COLO829 (cell line): ENCODE measurements at regions not wholly inside any gene's neighbourhood (a gene's known extent, or its start where the extent isn't known, plus 50 kb on each side); places are given as distances from the start of the nearest gene placed in this dataset.

Experiments
- DNase-seq: peaks from one replicate; pipeline ENCODE4 v3.0.0; 2012; ENCODE audit warnings: low spot score

DNA sequence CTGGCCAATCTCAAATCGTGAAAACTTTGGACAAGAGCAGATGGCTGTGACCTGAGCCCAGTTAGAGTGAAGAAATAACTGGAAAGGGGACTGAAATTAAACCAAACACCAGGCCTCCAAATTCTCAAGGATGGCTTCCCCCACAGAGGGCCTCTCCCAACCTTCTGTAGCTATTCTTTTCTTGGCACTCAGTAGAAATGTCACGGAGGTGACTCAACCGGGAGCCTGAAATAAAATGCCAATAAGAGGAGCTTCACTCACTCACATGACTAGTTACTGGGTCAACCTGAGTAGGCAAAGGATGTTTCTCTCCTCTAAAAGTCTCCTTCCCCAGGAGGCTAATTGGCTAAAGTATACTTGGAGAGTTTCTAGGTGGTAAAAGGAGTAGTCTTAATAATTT is 230.7 kb downstream of the MAF start:
- no peak for DNase-seq

DNA sequence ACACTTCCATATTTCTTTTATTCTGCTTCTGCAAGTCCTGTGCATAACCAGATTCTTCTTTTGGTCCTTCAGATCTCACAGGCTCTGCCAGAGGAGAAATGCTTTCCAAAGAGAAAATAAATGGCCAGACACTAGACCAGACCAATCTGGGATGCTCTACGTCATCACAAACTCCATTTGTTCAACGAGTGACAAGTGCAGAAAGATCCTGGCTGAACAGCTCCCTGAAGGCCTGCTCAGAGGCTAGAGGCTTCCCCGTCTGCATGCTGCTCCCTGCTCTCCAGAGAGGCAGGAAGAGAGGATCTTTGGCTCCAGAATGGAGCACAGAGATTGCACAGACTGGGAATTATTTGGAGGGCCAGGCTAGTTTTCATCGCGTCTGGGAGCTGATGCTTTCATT is 232.7 kb downstream of the MAF start:
- DNase-seq, result no peak

DNA sequence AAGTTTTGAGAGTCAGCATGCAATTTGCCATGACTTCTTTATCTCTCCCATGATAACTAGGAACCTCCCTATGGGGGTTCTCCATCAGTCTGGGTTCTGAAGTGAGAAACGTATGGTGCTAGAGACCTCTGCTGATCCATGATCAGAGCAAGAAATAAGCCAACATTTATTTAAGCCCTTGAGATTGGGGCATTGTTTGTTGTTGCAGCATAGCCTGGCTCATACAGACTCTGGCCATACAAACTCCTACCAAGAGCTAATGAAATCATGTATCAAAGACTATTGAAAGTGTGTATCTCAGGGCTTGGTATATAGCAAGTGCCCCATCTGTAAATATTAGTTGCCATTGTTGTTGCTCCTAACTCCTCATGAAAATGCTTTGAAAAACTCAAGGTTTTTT is 233.9 kb downstream of the MAF start:
- no peak for DNase-seq

DNA sequence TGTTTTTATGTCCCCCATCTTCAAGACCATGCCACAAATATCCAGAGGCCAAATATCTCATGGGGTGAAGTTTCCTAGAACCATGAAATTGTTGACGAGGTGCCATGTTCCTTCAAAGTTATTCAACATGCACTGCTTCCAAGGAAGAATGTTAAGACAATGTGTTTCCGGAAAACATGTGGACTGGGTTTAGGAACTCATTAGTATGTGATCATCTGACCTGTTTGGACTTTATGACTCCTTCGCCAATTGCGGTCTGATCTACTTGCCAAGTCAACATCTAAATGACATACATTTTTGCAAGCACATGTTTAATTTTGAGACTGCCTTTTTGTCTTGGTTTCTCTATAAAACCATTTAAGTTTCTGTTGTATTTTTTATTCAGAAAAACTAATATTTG is 234.8 kb downstream of the MAF start:
- DNase-seq, result no peak

DNA sequence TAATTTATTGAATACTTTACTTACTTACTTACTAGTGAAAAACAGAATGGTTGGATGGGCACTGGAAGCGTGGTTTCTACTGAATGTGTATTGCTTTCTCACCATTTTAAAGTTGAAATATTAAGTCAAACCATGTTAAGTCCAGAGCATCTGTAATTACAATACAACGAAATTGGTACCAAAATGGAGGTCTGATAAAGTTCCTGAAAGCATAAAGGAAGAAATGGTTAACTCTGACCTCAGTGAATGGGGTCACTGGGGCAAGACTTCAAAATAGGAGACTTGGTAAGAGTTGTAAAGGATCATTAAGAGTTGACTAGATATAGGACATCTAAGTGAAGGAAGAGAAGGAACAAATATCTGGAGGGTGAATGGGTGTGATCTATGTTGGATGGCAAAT is 237.1 kb downstream of the MAF start:
- DNase-seq, result no peak

DNA sequence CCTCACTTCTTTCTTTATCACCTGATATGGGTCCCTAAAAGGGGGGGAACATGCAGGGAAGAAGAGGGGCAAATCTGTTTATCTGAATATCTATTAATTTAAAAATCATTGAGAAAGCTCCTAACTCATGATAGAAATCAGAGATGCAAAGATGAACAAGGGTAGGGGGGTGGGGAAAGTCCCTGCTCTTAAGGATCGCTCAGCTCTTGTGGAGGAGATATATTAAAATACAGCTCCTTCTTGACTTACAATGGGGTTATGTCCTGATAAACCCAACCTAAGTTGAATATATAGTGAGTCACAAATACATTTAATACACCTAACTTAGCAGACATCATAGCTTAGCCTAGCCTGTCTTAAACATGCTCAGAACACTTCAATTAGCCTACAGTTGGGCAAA is 237.5 kb downstream of the MAF start:
- DNase-seq, result no peak

DNA sequence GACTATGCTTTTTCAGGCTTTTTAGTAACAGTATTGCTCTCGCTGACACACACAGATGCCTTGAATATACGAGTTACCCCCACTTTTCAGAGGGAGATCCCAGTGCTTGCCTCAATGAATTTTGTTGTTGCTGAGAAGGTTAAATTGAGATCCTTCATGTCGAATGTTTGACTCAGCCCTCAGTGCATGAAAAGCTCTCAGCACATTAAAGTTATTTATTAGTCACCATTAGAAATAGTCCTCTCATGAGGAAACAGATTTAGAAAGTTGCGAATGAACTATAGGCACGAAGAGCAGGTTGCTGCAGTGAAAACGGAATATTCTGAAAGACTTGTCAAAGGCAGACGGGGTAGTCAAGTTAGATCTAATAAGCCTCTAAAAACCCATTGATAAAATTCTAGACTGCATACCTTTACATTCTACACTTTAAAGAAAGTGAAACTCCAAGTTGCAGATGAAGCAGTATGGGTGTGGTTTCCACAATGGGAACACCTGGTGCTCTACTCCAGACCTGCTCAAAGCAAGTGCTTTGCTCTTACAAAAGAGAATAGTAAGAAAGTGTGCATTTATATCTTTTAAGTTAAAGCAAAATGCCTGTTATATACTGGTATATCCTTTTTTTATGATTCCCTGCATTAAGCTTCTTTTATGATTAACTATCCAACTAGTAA is 238.1 kb downstream of the MAF start:
- no peak for DNase-seq

DNA sequence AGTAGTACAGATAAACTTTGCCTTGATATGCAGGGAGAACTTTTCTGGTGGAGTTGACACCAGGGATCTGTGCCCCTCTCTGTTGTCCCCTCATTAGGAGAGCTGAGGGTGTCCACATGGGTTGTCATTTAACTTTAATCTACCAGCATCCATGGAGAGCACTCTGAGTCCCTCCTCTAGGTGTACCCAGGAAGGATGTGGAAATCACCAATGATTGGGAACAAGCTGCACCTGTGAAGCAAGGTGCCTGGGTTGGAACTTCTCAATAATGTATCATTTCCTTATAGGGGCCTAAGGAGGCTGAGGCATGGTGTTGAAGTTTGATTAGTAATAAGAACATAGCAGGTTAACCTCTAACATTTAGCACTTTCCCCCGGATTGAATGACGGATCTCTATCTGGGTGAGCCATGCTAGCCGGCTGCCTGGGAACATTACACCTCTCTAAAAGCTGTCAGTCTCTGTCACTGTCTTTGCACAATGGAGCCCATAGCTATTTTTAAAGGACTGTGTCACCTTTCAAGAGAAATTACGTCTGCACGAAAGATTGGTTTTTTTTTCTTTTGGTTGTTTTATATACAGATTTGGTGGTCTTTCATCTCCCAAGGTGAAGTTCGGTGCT is 239.3 kb downstream of the MAF start:
- DNase-seq, result no peak

DNA sequence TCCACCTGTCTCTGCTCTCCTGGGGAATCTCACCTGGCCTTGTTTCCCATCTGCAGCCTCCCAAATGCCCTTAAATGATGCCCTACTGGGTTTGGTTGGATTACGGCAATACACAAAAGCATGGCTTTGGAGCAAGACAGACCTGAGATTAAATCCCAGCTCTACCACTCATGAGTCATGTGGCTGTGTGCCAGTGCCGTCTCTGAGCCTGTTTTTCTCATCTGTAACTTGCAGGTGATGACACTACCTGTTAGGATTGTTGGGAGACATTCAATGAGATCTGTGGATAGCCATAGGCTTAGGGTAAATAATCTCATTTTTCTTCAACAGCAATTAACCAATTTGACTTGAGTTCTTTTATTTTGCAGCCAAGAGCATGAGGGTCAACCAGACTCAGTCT is 240.3 kb downstream of the MAF start:
- DNase-seq, result no peak

DNA sequence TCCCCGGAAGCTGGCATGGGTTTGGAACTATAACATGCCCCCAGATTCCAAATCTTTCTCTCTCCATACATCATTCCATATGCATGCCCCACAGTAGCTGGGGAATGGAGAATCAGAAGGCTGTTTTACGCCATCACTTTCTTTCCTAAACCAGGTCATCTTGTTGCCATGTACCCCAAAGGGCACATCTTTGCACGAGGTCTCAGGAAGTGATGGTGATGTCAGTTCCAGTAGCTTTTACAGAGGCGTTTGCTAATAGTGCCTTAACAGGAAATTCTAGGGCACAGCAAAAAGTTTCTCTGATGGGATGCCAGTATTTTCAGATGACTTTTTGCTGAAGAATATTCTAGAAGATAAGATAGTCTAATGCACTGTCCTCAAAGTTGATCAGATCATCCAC is 241.5 kb downstream of the MAF start:
- no peak for DNase-seq

DNA sequence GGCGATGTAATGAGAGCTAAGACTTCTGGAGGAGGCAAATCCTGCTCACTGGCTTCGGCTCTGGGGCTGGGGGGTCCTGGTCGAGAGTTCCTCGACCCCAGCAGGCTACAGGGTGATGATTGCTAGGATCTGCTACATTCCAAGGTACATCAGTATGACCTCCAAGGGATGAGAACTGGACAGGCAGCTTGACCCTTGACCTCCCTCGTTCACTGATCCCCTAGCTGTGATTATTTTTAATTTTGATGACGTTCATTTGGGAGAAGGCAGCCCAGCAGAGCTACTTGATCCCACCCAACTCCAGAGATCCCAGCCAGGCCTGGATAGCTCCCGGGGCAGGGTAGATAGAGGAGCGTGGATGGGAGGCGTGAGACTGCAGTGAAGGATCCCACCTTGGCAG is 242.3 kb downstream of the MAF start:
- no peak for DNase-seq

DNA sequence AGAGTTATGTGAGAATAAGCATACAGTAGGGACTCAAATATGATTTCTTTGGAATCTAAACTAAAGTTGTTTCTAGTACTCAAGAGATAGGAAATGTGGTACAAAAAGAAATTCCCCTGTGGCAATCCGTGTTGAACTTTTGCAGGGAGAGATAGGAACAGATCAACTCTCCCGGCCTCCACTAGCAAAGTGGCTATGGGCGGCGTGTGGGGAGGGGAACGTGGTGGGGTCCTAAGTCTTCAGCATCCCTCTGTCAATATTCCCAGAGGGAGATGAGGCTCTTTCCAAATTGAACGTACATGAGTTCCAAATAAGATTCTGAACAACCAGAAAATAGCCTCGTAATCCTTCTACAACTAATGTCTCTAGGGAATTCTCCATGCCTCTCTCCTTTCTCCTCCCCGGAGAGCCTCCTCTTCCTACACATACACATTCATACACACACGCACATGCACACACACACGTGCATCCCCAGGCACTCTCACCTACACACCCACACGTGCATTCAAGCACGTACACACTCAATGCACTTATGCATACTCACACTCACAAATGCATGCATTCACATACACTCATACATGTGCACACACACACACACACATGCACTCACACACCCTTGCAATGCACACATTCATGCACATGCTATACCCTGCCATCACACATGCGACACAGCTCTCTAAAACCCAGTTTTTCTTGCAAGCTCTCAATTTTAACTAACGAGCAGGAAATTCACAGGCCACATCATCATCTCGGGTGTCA is 244.8 kb downstream of the MAF start:
- no peak for DNase-seq

DNA sequence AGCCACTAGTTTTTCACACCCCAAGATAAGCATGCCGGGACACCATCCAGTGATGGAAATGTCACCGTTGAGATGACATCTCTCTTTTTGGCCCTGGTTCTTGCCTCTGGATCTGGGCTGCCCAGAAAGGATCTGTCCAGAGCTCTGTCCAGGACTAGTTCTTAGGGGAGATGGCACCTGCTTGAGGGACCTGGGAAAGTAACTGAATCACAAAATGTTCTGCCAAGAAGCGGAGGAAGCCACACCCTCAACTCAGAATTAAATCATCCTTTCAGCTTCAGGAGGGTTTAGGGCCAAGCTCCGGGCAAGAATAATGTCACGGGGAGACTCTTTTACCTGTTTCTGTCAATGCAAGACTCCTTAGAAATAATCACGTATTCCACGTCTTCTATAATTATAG is 248.6 kb downstream of the MAF start:
- no peak for DNase-seq

DNA sequence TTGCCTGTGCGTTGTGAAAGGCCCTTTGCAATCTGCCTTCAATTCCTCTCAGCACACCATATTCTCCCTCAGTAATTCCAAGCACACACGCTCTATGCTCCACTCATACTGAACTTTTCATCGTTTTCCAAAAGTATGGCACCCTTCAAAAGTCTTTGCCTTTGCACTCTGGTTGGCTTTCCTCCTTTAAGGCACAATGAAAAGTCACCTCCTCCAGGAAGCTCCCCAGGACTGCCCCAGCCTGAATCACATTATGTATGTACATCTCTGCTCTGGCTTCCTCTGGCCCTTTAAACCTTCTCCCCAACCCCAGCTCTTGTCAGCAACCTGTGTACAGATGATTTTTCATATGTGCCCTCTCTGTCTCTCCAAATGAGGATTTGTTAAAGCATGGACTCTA is 250.7 kb downstream of the MAF start:
- DNase-seq, result no peak

DNA sequence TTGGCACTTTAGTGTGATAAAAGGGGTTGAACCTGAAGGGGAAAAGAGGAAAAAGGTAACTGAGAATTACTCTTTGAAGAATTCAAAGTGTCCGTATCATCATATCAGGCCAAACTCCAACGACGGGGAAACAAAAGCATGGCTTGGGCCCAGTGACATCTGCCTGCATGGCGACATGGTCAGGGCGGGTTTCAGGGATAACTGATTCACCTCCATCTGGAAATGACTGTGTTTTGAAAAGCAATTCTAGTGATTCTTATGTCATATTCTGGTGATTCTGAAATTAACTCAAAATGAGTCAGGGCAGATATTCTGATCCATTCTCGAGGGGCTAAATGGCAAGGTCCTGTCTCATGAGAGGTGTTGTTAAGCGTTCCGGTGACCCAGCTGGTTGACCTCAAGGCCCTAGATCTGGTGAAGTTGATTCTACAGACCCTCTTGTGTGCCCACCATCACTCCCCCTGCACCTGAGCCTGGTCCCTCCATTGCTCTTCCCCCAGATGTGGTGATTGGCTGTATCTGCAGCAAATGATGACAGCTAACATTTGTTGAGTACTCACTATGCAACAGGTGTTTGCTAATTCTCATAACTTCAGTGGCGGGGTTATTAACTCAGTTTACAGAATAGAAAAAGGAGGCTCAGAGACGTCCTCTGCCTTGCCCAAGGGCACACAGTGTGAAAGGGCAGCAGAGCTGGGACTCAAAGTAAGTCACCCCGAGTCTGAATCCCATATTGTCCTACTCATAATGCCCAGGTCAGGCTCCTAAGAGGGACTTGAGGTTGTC is 251.8 kb downstream of the MAF start:
- no peak for DNase-seq

DNA sequence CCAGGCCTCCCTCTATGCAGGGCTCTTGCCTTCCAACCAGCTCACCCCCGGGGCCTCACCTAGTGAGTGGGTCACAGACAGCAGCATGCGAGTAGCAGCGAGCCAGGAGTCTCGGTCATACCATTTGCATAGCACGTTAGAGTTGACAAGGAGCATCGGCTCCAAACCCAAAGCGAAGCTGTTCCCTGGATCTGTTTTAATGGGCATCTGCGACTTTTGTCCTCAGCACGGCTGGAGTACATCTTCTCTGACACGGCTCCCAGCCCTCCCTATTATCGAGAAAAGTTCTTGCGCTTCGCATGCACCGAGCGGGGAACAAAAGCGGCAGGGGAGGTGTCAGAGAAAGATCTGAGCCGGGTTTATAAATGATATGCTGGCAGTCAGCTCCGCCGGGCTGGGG is 253.3 kb downstream of the MAF start:
- no peak for DNase-seq

DNA sequence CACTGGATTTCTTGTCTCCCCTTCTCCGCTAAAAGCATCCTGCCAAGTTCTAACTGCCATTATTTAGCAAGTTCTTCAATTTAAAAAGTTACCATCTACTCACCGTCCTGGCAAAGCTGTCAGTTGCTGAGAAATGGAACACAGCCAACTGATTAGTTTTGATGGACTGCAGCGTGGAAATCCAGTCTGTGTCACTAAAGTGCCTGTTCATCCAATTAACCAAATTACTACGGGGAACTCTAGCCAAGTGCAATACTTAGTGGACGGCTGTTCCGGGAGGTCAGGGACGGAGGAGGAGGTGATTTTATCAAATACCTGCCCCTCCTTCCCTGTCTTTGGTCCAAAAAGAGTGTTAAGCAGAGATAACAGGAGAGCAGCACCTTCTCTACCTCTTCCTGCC is 260.7 kb downstream of the MAF start:
- no peak for DNase-seq

DNA sequence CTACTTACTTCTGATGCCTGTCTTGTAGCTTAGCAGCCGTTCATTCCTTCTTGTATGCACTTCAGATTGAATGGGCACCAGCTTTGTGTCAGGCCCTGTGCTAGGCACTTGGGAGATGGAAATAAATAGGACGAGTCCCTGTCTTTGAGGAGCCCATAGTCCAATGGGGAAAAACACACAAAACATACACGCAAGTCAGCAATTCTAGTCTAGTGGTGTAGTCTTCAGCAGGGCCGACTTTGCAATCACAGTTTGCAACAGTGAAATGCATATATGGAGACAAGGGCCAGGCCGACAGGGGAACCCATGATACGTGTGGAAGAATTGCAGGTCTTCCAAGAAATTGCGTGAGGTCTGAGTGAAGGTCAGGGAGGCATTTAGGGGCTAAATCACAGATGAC is 262.6 kb downstream of the MAF start:
- no peak for DNase-seq

DNA sequence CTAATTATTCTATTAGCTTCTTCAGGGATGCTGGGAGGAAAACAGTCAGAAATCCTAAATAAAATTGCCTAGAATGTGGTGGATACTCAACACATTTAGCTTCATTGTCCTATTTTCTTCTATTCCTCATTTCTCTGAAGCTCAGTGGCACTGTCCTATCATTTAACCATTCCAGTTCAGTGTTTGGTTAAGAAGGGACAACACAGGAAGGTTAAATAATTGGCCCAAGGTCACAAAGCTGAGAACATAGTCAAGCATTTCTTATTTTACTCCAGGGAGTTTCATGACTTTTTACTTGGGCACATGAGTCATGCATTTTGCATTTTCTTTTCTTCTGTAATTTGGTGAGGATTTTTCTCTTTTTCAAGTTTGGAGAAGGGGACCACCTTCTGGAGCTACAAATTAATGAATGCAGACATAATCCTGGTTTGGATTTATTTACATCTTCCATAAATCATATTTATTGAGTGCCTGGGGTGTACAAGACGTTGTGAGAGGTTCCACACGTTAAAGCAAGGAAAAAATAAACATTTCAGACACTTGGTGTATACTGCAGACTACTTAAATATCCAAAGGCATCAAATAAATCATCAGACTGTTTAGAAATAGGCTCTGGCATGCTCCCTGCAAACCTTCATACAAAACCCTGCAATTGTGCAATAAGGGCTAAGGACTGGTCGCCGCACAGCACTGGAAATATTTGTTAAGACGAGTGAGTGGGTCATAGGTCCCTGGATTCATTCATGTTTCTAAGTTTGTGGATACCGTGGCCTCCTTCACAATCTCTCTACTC is 263.9 kb downstream of the MAF start:
- DNase-seq, result no peak

DNA sequence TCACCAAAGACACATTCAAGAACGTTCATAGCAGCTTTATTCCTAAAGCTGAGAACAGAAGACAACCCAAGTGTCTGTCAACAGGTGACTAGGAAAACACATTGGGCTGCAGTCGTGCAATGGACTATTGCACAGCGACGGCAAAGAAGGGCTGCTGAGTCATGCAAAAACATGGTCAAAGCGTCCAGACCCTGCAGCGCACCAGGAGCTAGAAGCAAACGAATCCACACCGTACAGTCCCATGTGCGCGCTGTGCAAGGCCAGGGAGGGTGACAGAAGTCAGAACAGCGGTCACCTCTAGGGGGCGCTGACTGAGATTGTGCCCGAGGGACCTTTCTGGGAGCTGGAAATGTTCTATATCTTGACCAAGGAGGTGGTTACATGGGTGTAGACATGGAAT is 266.4 kb downstream of the MAF start:
- DNase-seq, result no peak

DNA sequence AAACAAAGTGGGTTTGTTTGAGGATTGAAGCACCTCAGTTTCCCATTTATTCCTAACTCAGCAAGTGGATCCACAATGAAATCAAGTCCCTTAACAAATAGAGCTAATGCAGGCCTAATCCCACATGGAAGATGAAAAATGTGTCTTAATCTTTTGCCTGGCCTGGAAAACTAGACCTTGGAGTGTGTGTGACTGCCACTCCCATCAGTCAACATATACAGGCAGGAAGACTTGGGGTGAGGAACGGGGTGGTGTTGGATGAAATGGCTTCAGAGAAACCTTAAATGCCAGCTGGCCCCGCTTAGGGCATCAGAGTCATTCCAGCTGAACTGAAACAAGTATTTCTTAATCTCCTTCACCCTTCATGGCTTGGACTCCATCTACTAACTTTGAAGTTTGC is 269.5 kb downstream of the MAF start:
- DNase-seq, result no peak

DNA sequence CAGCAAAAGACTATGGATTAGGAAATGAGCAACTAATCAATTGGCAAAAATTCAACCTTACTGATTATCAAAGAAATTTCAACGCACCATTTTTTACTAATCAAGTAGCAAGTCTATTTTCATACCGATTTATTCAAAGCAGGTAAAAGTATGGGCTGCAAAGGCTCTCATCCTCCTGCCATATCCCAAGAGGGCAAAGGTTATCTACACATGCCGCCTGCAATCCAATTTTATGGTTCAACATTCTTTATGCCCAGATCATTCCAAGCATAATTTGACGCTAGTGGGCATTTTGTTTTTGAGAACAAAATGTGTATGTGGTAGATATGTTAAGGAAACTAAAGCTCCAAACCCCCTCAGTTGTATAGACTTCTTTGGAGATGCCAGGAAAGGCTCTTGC is 270.6 kb downstream of the MAF start:
- no peak for DNase-seq
